B cell (primary cell): ENCODE measurements at regions not wholly inside any gene's neighbourhood (a gene's known extent, or its start where the extent isn't known, plus 50 kb on each side); places are given as distances from the start of the nearest gene placed in this dataset.

Source experiments
- EZH2 ChIP-seq: IDR thresholded peaks from 2 replicates; pipeline ENCODE4 v1.6.1; 2012; ENCODE audit warnings: borderline replicate concordance, low read depth, mild to moderate bottlenecking, moderate library complexity, low read length; ENCODE audit not compliant: insufficient read depth, poor library complexity, severe bottlenecking
- TF ChIP-seq, protein P1 (sequence below): fragments of 200-600 bp; IDR thresholded peaks from one replicate; pipeline ENCODE4 v1.8.0; 2022; ENCODE audit warnings: antibody characterized with exemption, mild to moderate bottlenecking

DNA sequence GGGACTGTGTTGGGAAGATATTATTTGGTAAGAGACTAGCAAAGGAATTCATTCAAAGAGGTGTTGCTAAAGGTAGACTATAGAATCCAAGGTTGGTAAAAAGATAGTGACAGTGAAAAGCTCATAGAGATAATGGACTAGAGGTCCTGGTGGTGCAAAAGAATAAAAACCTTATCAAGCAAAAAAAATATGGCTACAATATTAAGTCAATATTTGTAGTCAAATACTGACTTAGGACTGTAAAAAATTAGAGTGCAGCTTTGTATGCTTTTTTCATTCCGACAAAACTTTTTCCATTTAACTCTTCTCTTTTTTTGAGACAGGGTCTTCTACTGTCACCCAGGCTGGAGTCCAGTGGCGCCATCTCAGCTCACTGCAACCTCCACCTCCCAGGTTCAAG is 444.0 kb upstream of the AGTR1 start:
- TF ChIP-seq, protein P1, sequence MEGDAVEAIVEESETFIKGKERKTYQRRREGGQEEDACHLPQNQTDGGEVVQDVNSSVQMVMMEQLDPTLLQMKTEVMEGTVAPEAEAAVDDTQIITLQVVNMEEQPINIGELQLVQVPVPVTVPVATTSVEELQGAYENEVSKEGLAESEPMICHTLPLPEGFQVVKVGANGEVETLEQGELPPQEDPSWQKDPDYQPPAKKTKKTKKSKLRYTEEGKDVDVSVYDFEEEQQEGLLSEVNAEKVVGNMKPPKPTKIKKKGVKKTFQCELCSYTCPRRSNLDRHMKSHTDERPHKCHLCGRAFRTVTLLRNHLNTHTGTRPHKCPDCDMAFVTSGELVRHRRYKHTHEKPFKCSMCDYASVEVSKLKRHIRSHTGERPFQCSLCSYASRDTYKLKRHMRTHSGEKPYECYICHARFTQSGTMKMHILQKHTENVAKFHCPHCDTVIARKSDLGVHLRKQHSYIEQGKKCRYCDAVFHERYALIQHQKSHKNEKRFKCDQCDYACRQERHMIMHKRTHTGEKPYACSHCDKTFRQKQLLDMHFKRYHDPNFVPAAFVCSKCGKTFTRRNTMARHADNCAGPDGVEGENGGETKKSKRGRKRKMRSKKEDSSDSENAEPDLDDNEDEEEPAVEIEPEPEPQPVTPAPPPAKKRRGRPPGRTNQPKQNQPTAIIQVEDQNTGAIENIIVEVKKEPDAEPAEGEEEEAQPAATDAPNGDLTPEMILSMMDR, result no peak
- TF ChIP-seq EZH2, result no peak
